B cell (primary cell): ENCODE measurements at regions not wholly inside any gene's neighbourhood (a gene's known extent, or its start where the extent isn't known, plus 50 kb on each side); places are given as distances from the start of the nearest gene placed in this dataset.

Source experiments
- ATAC-seq: fragments of 200-7000 bp; cut with Tn5 transposase; one replicate; pipeline ENCODE4 v1.10.0; 2021; ENCODE audit warnings: low read depth, mild to moderate bottlenecking, moderate number of reproducible peaks, moderate library complexity
- CTCF ChIA-PET: fragments of 350-600 bp; sonication (Branson Sonifier 250); formaldehyde crosslinking; loops from one replicate; lab custom pipeline; 2021; ENCODE audit warnings: antibody characterized with exemption, inconsistent platforms; lab: Charles Lee
- POLR2A ChIA-PET: fragments of 350-600 bp; sonication (Branson Sonifier 250); formaldehyde crosslinking; loops from one replicate; lab custom pipeline; 2021; ENCODE audit warnings: antibody characterized with exemption; lab: Charles Lee
- DNase-seq: peaks from one replicate; pipeline ENCODE4 v3.0.0; 2013
- H2AFZ ChIP-seq: 2 replicates; pipeline ENCODE4 v1.6.1; 2012; ENCODE audit warnings: mild to moderate bottlenecking, low read depth, low read length; ENCODE audit not compliant: insufficient read depth, poor library complexity, severe bottlenecking
- H3K27ac ChIP-seq, 2 donors: 1 replicate in 1 of 2; 2 replicates in 1 of 2; pipeline ENCODE4 v1.5.1; 2012 to 2013; ENCODE audit warnings: low read length in 2 of 2, mild to moderate bottlenecking in 2 of 2, moderate library complexity in 1 of 2
- H3K27me3 ChIP-seq, 4 experiments: fragments of 200-600 bp in 1 of 4; sonication (generic) in 1 of 4; replicated peaks in 1 of 4; 1 replicate in 2 of 4; 2 replicates in 2 of 4; pipeline versions ENCODE4 v1.6.1 to v1.7.0; 2013 to 2016; ENCODE audit warnings: low read length in 3 of 4, mild to moderate bottlenecking in 2 of 4, mixed read lengths in 1 of 4, moderate library complexity in 1 of 4; ENCODE audit not compliant: insufficient read depth in 4 of 4, control insufficient read depth in 3 of 4; ENCODE audit errors: control extremely low read depth in 1 of 4
- H3K36me3 ChIP-seq, 2 experiments: replicated peaks in 1 of 2; 1 replicate in 1 of 2; 2 replicates in 1 of 2; pipeline versions ENCODE4 v1.6.1 to v1.7.1; 2013; ENCODE audit warnings: low read length in 1 of 2; ENCODE audit not compliant: insufficient read depth in 2 of 2, control insufficient read depth in 1 of 2; ENCODE audit errors: control extremely low read depth in 1 of 2, extremely low read depth in 1 of 2
- H3K4me1 ChIP-seq, 2 donors: fragments of 200-600 bp in 1 of 2; sonication (generic) in 1 of 2; 1 replicate in 1 of 2; 2 replicates in 1 of 2; pipeline versions ENCODE4 v1.5.1 to v1.6.1; 2013 to 2017; ENCODE audit warnings: low read length in 2 of 2; ENCODE audit not compliant: control insufficient read depth in 2 of 2, insufficient read depth in 2 of 2
- H3K4me2 ChIP-seq: replicated peaks from 2 replicates; pipeline ENCODE3; 2012; ENCODE audit warnings: mild to moderate bottlenecking, low read depth, low read length; ENCODE audit not compliant: poor library complexity, severe bottlenecking
- H3K4me3 ChIP-seq, 5 experiments: fragments of 200-600 bp in 1 of 5; sonication (generic) in 1 of 5; 1 replicate in 3 of 5; 2 replicates in 2 of 5; pipeline versions ENCODE4 v1.5.1 to v1.7.0; 2011 to 2016; ENCODE audit warnings: low read length in 4 of 5, mild to moderate bottlenecking in 4 of 5, low read depth in 2 of 5, control low read depth in 1 of 5, moderate library complexity in 1 of 5; ENCODE audit not compliant: insufficient read depth in 1 of 5; ENCODE audit errors: control extremely low read depth in 1 of 5, extremely low read depth in 1 of 5
- H3K79me2 ChIP-seq: fragments of 200-600 bp; sonication (generic); one replicate; pipeline ENCODE4 v1.6.0; 2016; ENCODE audit warnings: low read length; ENCODE audit not compliant: control insufficient read depth, insufficient read depth
- H3K9ac ChIP-seq: fragments of 200-600 bp; sonication (generic); 2 replicates; pipeline ENCODE4 v1.6.1; 2017; ENCODE audit warnings: mild to moderate bottlenecking, low read length, moderate library complexity
- H3K9me3 ChIP-seq, 3 donors: one replicate each; pipeline versions ENCODE4 v1.6.1 to v1.7.1; 2013; ENCODE audit warnings: low read length in 2 of 3; ENCODE audit not compliant: control insufficient read depth in 2 of 3, insufficient read depth in 1 of 3; ENCODE audit errors: control extremely low read depth in 1 of 3
- H4K20me1 ChIP-seq: 2 replicates; pipeline ENCODE4 v1.6.0; 2012; ENCODE audit warnings: mild to moderate bottlenecking, low read length; ENCODE audit not compliant: insufficient read depth, control insufficient read depth, poor library complexity, severe bottlenecking
- H3K27ac Mint-ChIP-seq: one replicate; pipeline ENCODE4 v1.8.0; 2021; ENCODE audit warnings: mixed read lengths
- H3K27me3 Mint-ChIP-seq: one replicate; pipeline ENCODE4 v1.8.0; 2021; ENCODE audit warnings: mixed read lengths
- H3K4me1 Mint-ChIP-seq: one replicate; pipeline ENCODE4 v1.8.0; 2021; ENCODE audit warnings: mixed read lengths
- H3K4me3 Mint-ChIP-seq: one replicate; pipeline ENCODE4 v1.8.0; 2021; ENCODE audit warnings: mixed read lengths
- H3K9me3 Mint-ChIP-seq: one replicate; pipeline ENCODE4 v1.8.0; 2022; ENCODE audit warnings: mixed read lengths; ENCODE audit not compliant: insufficient read depth
- CTCF ChIP-seq: fragments of 200-600 bp; IDR thresholded peaks from one replicate; pipeline ENCODE4 v1.8.0; 2022; ENCODE audit warnings: antibody characterized with exemption, mild to moderate bottlenecking
- EZH2 ChIP-seq: IDR thresholded peaks from 2 replicates; pipeline ENCODE4 v1.6.1; 2012; ENCODE audit warnings: borderline replicate concordance, low read depth, mild to moderate bottlenecking, moderate library complexity, low read length; ENCODE audit not compliant: insufficient read depth, poor library complexity, severe bottlenecking
- WGBS: methylation state at CpG from one replicate; pipeline ENCODE4 v1.1.5; 2013; ENCODE audit warnings: missing lambda C conversion rate; ENCODE audit not compliant: insufficient coverage; 5-methylcytosine and 5-hydroxymethylcytosine counted together
- intact Hi-C: fragments of 100-400 bp; cut with micrococcal nuclease; formaldehyde crosslinking; loops from one replicate; pipeline ENCODE4 v1.10.0; 2022

- H3K9me3 Mint-ChIP-seq: no peaks in the 10 kb centered on the region
- CTCF ChIA-PET: no interaction called here
- 86% methylated on average over 1 of the region's 2 CpGs for WGBS
These were observed 80.4 kb downstream of the MRPL57 start for GRCh38 chr13:21256891-21257290.

More at GRCh38 chr13:21256891-21257290, 80.4 kb downstream of the MRPL57 start:
- POLR2A ChIA-PET: no interaction called here
- Histone ChIP-seq H3K27me3 (no peaks in the 10 kb centered on the region), H3K4me3 (no peak overlapping the region), H3K4me1 (no peaks in the 10 kb centered on the region), H3K27ac (no peak overlapping the region), H3K9ac (no peak overlapping the region), H3K4me2 (no peak overlapping the region), H2AFZ (no peak overlapping the region), H4K20me1 (no peaks in the 10 kb centered on the region), H3K9me3 (peaks cover 0 to 7% (median 0%) of the 10 kb centered on the region in 3 donors), H3K36me3 (no peaks in the 10 kb centered on the region), H3K79me2 (no peaks in the 10 kb centered on the region)
- no peak overlapping the region for H3K27ac Mint-ChIP-seq
- no peaks in the 10 kb centered on the region for H3K4me1 Mint-ChIP-seq
- no peak overlapping the region for H3K4me3 Mint-ChIP-seq
- ATAC-seq: no peak
- TF ChIP-seq CTCF (no peak), EZH2 (no peak)
- intact Hi-C loops: no loop called here
- peaks cover 10% of the 10 kb centered on the region for H3K27me3 Mint-ChIP-seq
- no peak for DNase-seq
